SK-N-SH (cell line): ENCODE measurements at regions not wholly inside any gene's neighbourhood (a gene's known extent, or its start where the extent isn't known, plus 50 kb on each side); places are given as distances from the start of the nearest gene placed in this dataset.

Source experiments
- CTCF ChIA-PET: fragments of 300-600, 350-600 bp; formaldehyde crosslinking; extraction: SDS; loops from one replicate; lab custom pipeline; 2021; lab: Yijun Ruan, JAX
- POLR2A ChIA-PET: fragments of 350-600 bp; sonication (Branson Sonifier 250); formaldehyde crosslinking; extraction: SDS; loops from one replicate; lab custom pipeline; 2020; ENCODE audit warnings: antibody characterized with exemption, inconsistent platforms; lab: Yijun Ruan, JAX
- DNase-seq: peaks from one replicate; pipeline ENCODE4 v3.0.0; 2012
- H2AFZ ChIP-seq: fragments of 200-600 bp; sonication (generic); 2 replicates; pipeline ENCODE4 v1.8.1; 2016; ENCODE audit warnings: antibody characterized with exemption, mild to moderate bottlenecking, low read depth
- H3F3A ChIP-seq: fragments of 200-600 bp; sonication (generic); replicated peaks from 2 replicates; pipeline ENCODE3; 2016; ENCODE audit warnings: antibody characterized with exemption, mild to moderate bottlenecking; ENCODE audit not compliant: insufficient read depth
- H3K27ac ChIP-seq, 2 experiments: fragments of 200-500 bp in 1 of 2; fragments of 200-600 bp in 1 of 2; sonication (Bioruptor generic) in 1 of 2; sonication (generic), shearing (Covaris generic) in 1 of 2; 2 replicates each; pipeline versions ENCODE4 v1.5.1 to v1.6.1; 2014 to 2016; ENCODE audit warnings: low read depth in 2 of 2, inconsistent platforms in 1 of 2, low read length in 1 of 2, mild to moderate bottlenecking in 1 of 2, mixed read lengths in 1 of 2
- H3K27me3 ChIP-seq: fragments of 200-600 bp; sonication (generic), shearing (Covaris generic); 2 replicates; pipeline ENCODE4 v1.6.1; 2016; ENCODE audit warnings: mixed run types; ENCODE audit not compliant: insufficient read depth
- H3K36me3 ChIP-seq, 2 experiments: fragments of 200-500 bp in 1 of 2; fragments of 200-600 bp in 1 of 2; sonication (Bioruptor generic) in 1 of 2; sonication (generic) in 1 of 2; replicated peaks in 1 of 2; 2 replicates each; pipeline versions ENCODE3 to v1.5.1; 2014 to 2016; ENCODE audit warnings: low read length in 1 of 2, mild to moderate bottlenecking in 1 of 2; ENCODE audit not compliant: insufficient read depth in 2 of 2, control insufficient read depth in 1 of 2
- H3K4me1 ChIP-seq, 2 experiments: fragments of 200-500 bp in 1 of 2; fragments of 200-600 bp in 1 of 2; sonication (Bioruptor generic) in 1 of 2; sonication (generic), shearing (Covaris generic) in 1 of 2; 2 replicates each; pipeline versions ENCODE4 v1.5.1 to v1.6.1; 2014 to 2016; ENCODE audit warnings: low read depth in 1 of 2, low read length in 1 of 2, mixed run types in 1 of 2; ENCODE audit not compliant: insufficient read depth in 2 of 2, control insufficient read depth in 1 of 2
- H3K4me2 ChIP-seq: fragments of 200-600 bp; sonication (generic), shearing (Covaris generic); 2 replicates; pipeline ENCODE4 v1.6.1; 2017; ENCODE audit warnings: mixed run types
- H3K4me3 ChIP-seq, 2 experiments: fragments of 200-500 bp in 1 of 2; fragments of 200-600 bp in 1 of 2; sonication (Bioruptor generic) in 1 of 2; sonication (generic), shearing (Covaris generic) in 1 of 2; 2 replicates each; pipeline versions ENCODE4 v1.5.1 to v1.8.1; 2014 to 2016; ENCODE audit warnings: low read depth in 2 of 2, inconsistent platforms in 1 of 2, low read length in 1 of 2, mild to moderate bottlenecking in 1 of 2, mixed read lengths in 1 of 2, moderate library complexity in 1 of 2
- H3K79me2 ChIP-seq: fragments of 200-600 bp; sonication (generic); 2 replicates; pipeline ENCODE4 v1.8.1; 2017; ENCODE audit warnings: mild to moderate bottlenecking; ENCODE audit not compliant: insufficient read depth
- H3K9ac ChIP-seq: fragments of 200-600 bp; sonication (generic); 2 replicates; pipeline ENCODE4 v1.6.1; 2017; ENCODE audit warnings: mixed run types
- H3K9me2 ChIP-seq: fragments of 200-600 bp; sonication (generic); 2 replicates; pipeline ENCODE4 v1.6.1; 2017; ENCODE audit warnings: mixed run types
- H3K9me3 ChIP-seq: fragments of 200-600 bp; sonication (generic); 2 replicates; pipeline ENCODE4 v1.6.1; 2017; ENCODE audit warnings: mixed run types, mild to moderate bottlenecking, moderate library complexity
- H4K20me1 ChIP-seq: fragments of 200-600 bp; sonication (generic); 2 replicates; pipeline ENCODE4 v1.6.1; 2017; ENCODE audit warnings: mild to moderate bottlenecking, mixed run types; ENCODE audit not compliant: insufficient read depth
- CHD2 ChIP-seq: fragments of 150-350 bp; IDR thresholded peaks from 2 replicates; pipeline ENCODE4 v1.6.1; 2018; ENCODE audit warnings: low read length; ENCODE audit not compliant: partially characterized antibody
- EP300 ChIP-seq, 2 experiments: IDR thresholded peaks; 2 replicates each; pipeline versions ENCODE4 v1.4.0 to v1.6.1; 2012; ENCODE audit warnings: borderline replicate concordance in 1 of 2, low read depth in 1 of 2, low read length in 1 of 2
- FOSL2 ChIP-seq: IDR thresholded peaks from 2 replicates; pipeline ENCODE4 v1.4.0; 2012; ENCODE audit warnings: low read depth, mild to moderate bottlenecking, moderate library complexity, borderline replicate concordance
- FOXJ3 ChIP-seq: sonication (generic); formaldehyde crosslinking; IDR thresholded peaks from 2 replicates; pipeline ENCODE4 v1.5.1; 2020; ENCODE audit warnings: mild to moderate bottlenecking, missing genetic modification reagents
- FOXM1 ChIP-seq: IDR thresholded peaks from 2 replicates; pipeline ENCODE4 v1.4.0; 2012; ENCODE audit warnings: low read depth, mild to moderate bottlenecking
- MAX ChIP-seq: IDR thresholded peaks from 2 replicates; pipeline ENCODE4 v1.4.0; 2012; ENCODE audit warnings: low read depth
- MEF2A ChIP-seq: IDR thresholded peaks from 2 replicates; pipeline ENCODE4 v1.4.0; 2012; ENCODE audit warnings: low read depth, borderline replicate concordance
- NFIC ChIP-seq: IDR thresholded peaks from 2 replicates; pipeline ENCODE4 v1.4.0; 2012; ENCODE audit warnings: borderline replicate concordance
- POLR2AphosphoS5 ChIP-seq: IDR thresholded peaks from 2 replicates; pipeline ENCODE4 v1.6.1; 2012; ENCODE audit warnings: low read depth, low read length
- RCOR1 ChIP-seq: fragments of 150-350 bp; IDR thresholded peaks from 2 replicates; pipeline ENCODE4 v1.6.1; 2017; ENCODE audit warnings: antibody characterized with exemption, low read length
- SMC3 ChIP-seq: IDR thresholded peaks from 2 replicates; pipeline ENCODE4 v1.6.1; 2012; ENCODE audit warnings: low read depth, low read length, improper control_type of control experiment
- USF1 ChIP-seq: IDR thresholded peaks from 2 replicates; pipeline ENCODE4 v1.4.0; 2012; ENCODE audit warnings: low read depth, borderline replicate concordance
- ZBTB33 ChIP-seq: IDR thresholded peaks from 2 replicates; pipeline ENCODE4 v1.4.0; 2012; ENCODE audit warnings: low read depth, borderline replicate concordance
- WGBS: methylation state at CpG from one replicate; pipeline ENCODE4 v1.1.6; 2017; ENCODE audit warnings: low lambda C conversion rate; 5-methylcytosine and 5-hydroxymethylcytosine counted together

- WGBS = 36% methylated on average over 1 of the region's 1 CpG
- H3K36me3 ChIP-seq = no peaks in the 10 kb centered on the region
Measured at GRCh38 chr16:77068402-77068801, 122.6 kb upstream of the MON1B start.

GRCh38 chr16:77069929-77070328, 121.1 kb upstream of the MON1B start:
- H3K9me2 ChIP-seq = no peaks in the 10 kb centered on the region
- no peaks in the 10 kb centered on the region for H3K79me2 ChIP-seq
- H2AFZ ChIP-seq = no peak overlapping the region
- no peak overlapping the region for H3K9ac ChIP-seq
- no peaks in the 10 kb centered on the region for H3K4me1 ChIP-seq
- no peaks in the 10 kb centered on the region for H3K27me3 ChIP-seq
- CTCF ChIA-PET = no interaction called here
- no peaks in the 10 kb centered on the region for H3F3A ChIP-seq
- no peaks in the 10 kb centered on the region for H3K36me3 ChIP-seq
- H3K27ac ChIP-seq = no peak overlapping the region
- no peak for TF ChIP-seq SMC3
- TF ChIP-seq EP300 (IDR thresholded peaks at IDR 0.05; ENCODE audit: borderline replicate concordance in 1 of 2, low read depth in 1 of 2, low read length in 1 of 2) = no peak
- no peak overlapping the region for H3K4me3 ChIP-seq
- no peak overlapping the region for H3K4me2 ChIP-seq
- POLR2A ChIA-PET = no interaction called here
- no peaks in the 10 kb centered on the region for H4K20me1 ChIP-seq
- H3K9me3 ChIP-seq = no peaks in the 10 kb centered on the region
- DNase-seq = no peak
- WGBS = 10% methylated on average over 2 of the region's 2 CpGs

More at GRCh38 chr16:77068402-77068801, 122.6 kb upstream of the MON1B start:
- TF ChIP-seq EP300 (IDR thresholded peaks at IDR 0.05; ENCODE audit: borderline replicate concordance in 1 of 2, low read depth in 1 of 2, low read length in 1 of 2) (no peak), FOXJ3 (CRISPR knock-in tag) (no peak), FOXM1 (no peak), FOSL2 (no peak), NFIC (no peak), MAX (no peak), POLR2AphosphoS5 (no peak), CHD2 (no peak), USF1 (no peak), MEF2A (no peak), RCOR1 (no peak), SMC3 (no peak), ZBTB33 (no peak)
- Histone ChIP-seq H3F3A (no peaks in the 10 kb centered on the region), H3K9me2 (no peaks in the 10 kb centered on the region), H3K4me3 (no peak overlapping the region), H3K27ac (no peak overlapping the region), H3K9ac (no peak overlapping the region), H3K4me1 (peaks cover 0 to 3% of the 10 kb centered on the region in 2 experiments; a peak in 1 of 4 replicates), H4K20me1 (no peaks in the 10 kb centered on the region), H3K27me3 (no peaks in the 10 kb centered on the region), H3K79me2 (no peaks in the 10 kb centered on the region), H3K9me3 (no peaks in the 10 kb centered on the region), H3K4me2 (no peak overlapping the region), H2AFZ (no peak overlapping the region)
- no peak for DNase-seq
- ChIA-PET CTCF (no interaction called here), POLR2A (no interaction called here)
